OCI-LY1 (cell line): ENCODE measurements at regions not wholly inside any gene's neighbourhood (a gene's known extent, or its start where the extent isn't known, plus 50 kb on each side); places are given as distances from the start of the nearest gene placed in this dataset.

Experiments
- H2AFZ ChIP-seq: fragments of 200-600 bp; sonication (generic), shearing (Covaris generic); 2 replicates; pipeline ENCODE4 v1.6.0; 2014; ENCODE audit warnings: antibody characterized with exemption, mild to moderate bottlenecking, low read length
- H3F3A ChIP-seq: fragments of 200-600 bp; sonication (generic), shearing (Covaris generic); 2 replicates; pipeline ENCODE4 v1.6.0; 2014; ENCODE audit warnings: mild to moderate bottlenecking, antibody characterized with exemption, low read length, moderate library complexity; ENCODE audit not compliant: insufficient read depth
- H3K27ac ChIP-seq: fragments of 200-600 bp; sonication (generic); 2 replicates; pipeline ENCODE4 v1.5.1; 2014; ENCODE audit warnings: low read length, mixed run types, mild to moderate bottlenecking, low read depth; ENCODE audit not compliant: poor library complexity, severe bottlenecking
- H3K27me3 ChIP-seq: fragments of 200-600 bp; sonication (generic); 2 replicates; pipeline ENCODE4 v1.6.0; 2014; ENCODE audit warnings: antibody characterized with exemption, mild to moderate bottlenecking, low read length, moderate library complexity; ENCODE audit not compliant: insufficient read depth
- H3K36me3 ChIP-seq: fragments of 200-600 bp; sonication (generic); 2 replicates; pipeline ENCODE4 v1.6.1; 2014; ENCODE audit warnings: mild to moderate bottlenecking, antibody characterized with exemption, low read length, moderate library complexity, mixed read lengths; ENCODE audit not compliant: insufficient read depth
- H3K4me1 ChIP-seq: fragments of 200-600 bp; sonication (generic); 2 replicates; pipeline ENCODE4 v1.5.1; 2014; ENCODE audit warnings: mild to moderate bottlenecking, low read length, moderate library complexity; ENCODE audit not compliant: insufficient read depth, severe bottlenecking
- H3K4me2 ChIP-seq: fragments of 200-600 bp; sonication (generic), shearing (Covaris generic); 2 replicates; pipeline ENCODE4 v1.6.1; 2014; ENCODE audit warnings: low read length
- H3K4me3 ChIP-seq: fragments of 200-600 bp; sonication (generic); 2 replicates; pipeline ENCODE4 v1.5.1; 2014; ENCODE audit warnings: low read length, low read depth, mild to moderate bottlenecking, mixed read lengths; ENCODE audit not compliant: poor library complexity, severe bottlenecking
- H3K79me2 ChIP-seq: fragments of 200-600 bp; shearing (Covaris generic); 2 replicates; pipeline ENCODE4 v1.6.1; 2016; ENCODE audit warnings: mixed run types, low read length, mixed read lengths; ENCODE audit not compliant: insufficient read depth
- H3K9ac ChIP-seq: fragments of 200-600 bp; sonication (generic), shearing (Covaris generic); 2 replicates; pipeline ENCODE4 v1.6.1; 2014; ENCODE audit warnings: mild to moderate bottlenecking, low read length, mixed read lengths
- H3K9me2 ChIP-seq: fragments of 200-600 bp; sonication (generic), shearing (Covaris generic); 2 replicates; pipeline ENCODE4 v1.6.1; 2014; ENCODE audit warnings: low read depth, mild to moderate bottlenecking, low read length, mixed read lengths
- H3K9me3 ChIP-seq: fragments of 200-600 bp; shearing (Covaris generic); 2 replicates; pipeline ENCODE4 v1.6.1; 2014; ENCODE audit warnings: low read length, mixed read lengths
- H4K20me1 ChIP-seq: fragments of 200-600 bp; sonication (generic), shearing (Covaris generic); 2 replicates; pipeline ENCODE4 v1.6.0; 2016; ENCODE audit warnings: mild to moderate bottlenecking, low read length; ENCODE audit not compliant: insufficient read depth
- EZH2 ChIP-seq: fragments of 200-600 bp; sonication (generic), shearing (Covaris generic); IDR thresholded peaks from 2 replicates; pipeline ENCODE4 v1.8.0; 2017; ENCODE audit warnings: borderline replicate concordance, mixed run types, mild to moderate bottlenecking, antibody characterized with exemption, low read length, moderate library complexity, mixed read lengths
- TF ChIP-seq, protein P1 (sequence below): fragments of 200-600 bp; sonication (generic), shearing (Covaris generic); IDR thresholded peaks from 2 replicates; pipeline ENCODE4 v1.5.1; 2017; ENCODE audit warnings: mild to moderate bottlenecking, antibody characterized with exemption, low read length, moderate library complexity, mixed read lengths

DNA sequence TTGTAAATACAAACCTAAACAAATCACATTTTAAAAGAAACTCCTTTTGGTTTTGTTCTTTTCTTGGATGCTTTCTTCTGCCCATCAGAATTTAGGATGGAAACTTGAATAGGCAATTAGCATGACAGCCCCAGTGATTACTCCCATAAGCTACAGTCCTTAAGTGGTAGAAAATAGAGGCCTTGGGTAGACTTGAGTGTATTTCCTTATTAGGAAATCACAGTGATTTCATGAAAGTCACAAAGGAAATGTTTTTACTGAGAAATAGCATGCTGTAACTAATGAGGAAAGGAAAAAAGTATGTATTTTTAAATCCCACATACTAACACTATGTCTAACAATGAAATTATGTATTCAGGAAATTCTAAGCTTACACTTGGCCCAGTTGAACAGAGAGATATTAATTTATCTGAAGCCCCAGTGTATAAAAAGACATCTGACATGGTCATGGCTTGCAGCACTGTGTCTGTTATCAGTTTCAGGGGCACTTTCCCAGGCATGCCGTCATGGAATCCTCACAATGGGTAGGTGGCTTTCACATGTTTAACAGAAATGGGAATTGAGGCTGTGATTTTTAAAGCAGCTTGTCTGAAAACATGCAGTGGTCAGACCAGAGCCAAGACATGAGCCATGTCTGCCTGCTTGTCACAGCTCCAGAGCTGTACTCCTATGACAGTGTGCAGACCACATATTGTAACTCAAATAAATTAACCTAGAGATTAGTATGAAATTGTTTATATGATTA is 79.7 kb upstream of the TRIB2 start:
- H3K4me1 ChIP-seq, result no peaks in the 10 kb centered on the region
- H3K4me2 ChIP-seq, result no peak overlapping the region
- H3K9ac ChIP-seq, result no peak overlapping the region
- no peaks in the 10 kb centered on the region for H3K9me2 ChIP-seq
- H3F3A ChIP-seq, result no peaks in the 10 kb centered on the region
- no peaks in the 10 kb centered on the region for H3K36me3 ChIP-seq
- no peak overlapping the region for H2AFZ ChIP-seq
- no peaks in the 10 kb centered on the region for H3K27me3 ChIP-seq
- no peak overlapping the region for H3K27ac ChIP-seq
- TF ChIP-seq, protein P1, sequence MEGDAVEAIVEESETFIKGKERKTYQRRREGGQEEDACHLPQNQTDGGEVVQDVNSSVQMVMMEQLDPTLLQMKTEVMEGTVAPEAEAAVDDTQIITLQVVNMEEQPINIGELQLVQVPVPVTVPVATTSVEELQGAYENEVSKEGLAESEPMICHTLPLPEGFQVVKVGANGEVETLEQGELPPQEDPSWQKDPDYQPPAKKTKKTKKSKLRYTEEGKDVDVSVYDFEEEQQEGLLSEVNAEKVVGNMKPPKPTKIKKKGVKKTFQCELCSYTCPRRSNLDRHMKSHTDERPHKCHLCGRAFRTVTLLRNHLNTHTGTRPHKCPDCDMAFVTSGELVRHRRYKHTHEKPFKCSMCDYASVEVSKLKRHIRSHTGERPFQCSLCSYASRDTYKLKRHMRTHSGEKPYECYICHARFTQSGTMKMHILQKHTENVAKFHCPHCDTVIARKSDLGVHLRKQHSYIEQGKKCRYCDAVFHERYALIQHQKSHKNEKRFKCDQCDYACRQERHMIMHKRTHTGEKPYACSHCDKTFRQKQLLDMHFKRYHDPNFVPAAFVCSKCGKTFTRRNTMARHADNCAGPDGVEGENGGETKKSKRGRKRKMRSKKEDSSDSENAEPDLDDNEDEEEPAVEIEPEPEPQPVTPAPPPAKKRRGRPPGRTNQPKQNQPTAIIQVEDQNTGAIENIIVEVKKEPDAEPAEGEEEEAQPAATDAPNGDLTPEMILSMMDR, result no peak
- TF ChIP-seq EZH2, result no peak
- no peaks in the 10 kb centered on the region for H3K9me3 ChIP-seq
- no peak overlapping the region for H3K4me3 ChIP-seq
- H4K20me1 ChIP-seq, result no peaks in the 10 kb centered on the region
- H3K79me2 ChIP-seq, result no peaks in the 10 kb centered on the region

DNA sequence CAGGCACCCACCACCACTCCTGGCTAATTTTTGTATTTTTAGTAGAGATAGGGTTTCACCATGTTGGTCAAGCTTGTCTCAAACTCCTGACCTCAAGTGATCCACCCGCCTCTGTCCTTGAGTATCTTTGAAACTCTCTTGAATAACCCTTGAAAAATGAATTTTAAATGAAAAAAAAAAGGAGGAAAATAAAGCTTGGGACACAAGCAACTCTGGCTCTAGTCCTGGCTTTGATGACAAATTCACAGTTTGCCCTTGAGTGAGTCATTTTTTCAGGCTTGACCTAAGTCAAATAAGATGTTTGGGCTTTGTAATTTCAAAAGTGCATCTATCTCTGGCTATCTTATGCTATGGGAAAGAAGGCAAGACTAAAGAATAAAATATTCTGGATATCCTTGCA is 79.0 kb upstream of the TRIB2 start:
- no peak overlapping the region for H3K4me3 ChIP-seq
- H3F3A ChIP-seq, result no peaks in the 10 kb centered on the region
- H3K9ac ChIP-seq, result no peak overlapping the region
- no peaks in the 10 kb centered on the region for H3K27me3 ChIP-seq
- TF ChIP-seq, protein P1, result no peak
- no peak for TF ChIP-seq EZH2
- no peaks in the 10 kb centered on the region for H4K20me1 ChIP-seq
- H3K36me3 ChIP-seq, result no peaks in the 10 kb centered on the region
- H3K79me2 ChIP-seq, result no peaks in the 10 kb centered on the region
- H3K9me2 ChIP-seq, result no peaks in the 10 kb centered on the region
- H2AFZ ChIP-seq, result no peak overlapping the region
- no peaks in the 10 kb centered on the region for H3K4me1 ChIP-seq
- H3K27ac ChIP-seq, result no peak overlapping the region
- no peaks in the 10 kb centered on the region for H3K9me3 ChIP-seq
- no peak overlapping the region for H3K4me2 ChIP-seq

DNA sequence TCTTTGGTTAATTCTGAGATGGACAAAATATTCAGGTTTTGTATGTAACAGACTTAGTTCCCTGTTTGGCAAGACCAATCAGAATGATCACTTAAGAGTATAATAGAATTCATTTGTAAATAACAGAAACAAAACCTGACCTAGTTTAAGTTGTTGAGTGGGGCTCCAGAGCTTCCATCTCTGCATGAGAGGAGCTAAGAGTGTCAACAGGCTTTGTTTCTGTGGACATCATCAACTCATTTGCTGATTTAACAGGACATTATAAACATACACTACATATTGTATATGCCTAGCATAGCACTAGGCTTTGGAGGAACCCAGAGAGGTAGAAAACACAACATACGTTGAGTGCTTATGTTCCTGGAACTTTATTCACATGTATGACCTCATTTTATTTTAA is 75.3 kb upstream of the TRIB2 start:
- H3K4me2 ChIP-seq, result no peak overlapping the region
- no peaks in the 10 kb centered on the region for H3K4me1 ChIP-seq
- no peaks in the 10 kb centered on the region; the same call in 1 of the 2 replicates for H3K36me3 ChIP-seq
- H3K79me2 ChIP-seq, result no peaks in the 10 kb centered on the region
- no peaks in the 10 kb centered on the region for H3F3A ChIP-seq
- TF ChIP-seq, protein P1, result no peak
- TF ChIP-seq EZH2, result no peak
- H3K4me3 ChIP-seq, result no peak overlapping the region
- no peaks in the 10 kb centered on the region for H4K20me1 ChIP-seq
- H3K9ac ChIP-seq, result no peak overlapping the region
- H2AFZ ChIP-seq, result no peak overlapping the region
- H3K9me2 ChIP-seq, result no peaks in the 10 kb centered on the region
- no peaks in the 10 kb centered on the region; the same call in 1 of the 2 replicates for H3K27me3 ChIP-seq
- peaks cover 2% of the 10 kb centered on the region; the same call in 1 of the 2 replicates for H3K9me3 ChIP-seq
- no peak overlapping the region for H3K27ac ChIP-seq
